ENCODE measurements at regions not wholly inside any gene's neighbourhood (a gene's known extent, or its start where the extent isn't known, plus 50 kb on each side); places are given as distances from the start of the nearest gene placed in this dataset.

- Histone ChIP-seq H3K4me3 (ENCODE audit: low read length in 2 of 2) (no peak overlapping the region), H3K4me1 (ENCODE audit: control insufficient read depth in 1 of 2, insufficient read depth in 2 of 2, low read length in 2 of 2) (no peaks in the 10 kb centered on the region), H3K36me3 (ENCODE audit: control insufficient read depth in 1 of 2, insufficient read depth in 2 of 2, low read length in 1 of 2) (no peaks in the 10 kb centered on the region), H3K9me3 (ENCODE audit: control insufficient read depth, low read length) (peaks cover 1% of the 10 kb centered on the region), H3K27ac (ENCODE audit: low read depth in 1 of 2, low read length in 2 of 2) (no peak overlapping the region), H3K27me3 (ENCODE audit: control insufficient read depth in 1 of 2, insufficient read depth in 2 of 2, low read length in 1 of 2) (no peaks in the 10 kb centered on the region)
- ATAC-seq (ENCODE audit: low FRiP score) (no peak), DNase-seq (no peak)
- intact Hi-C loops (cut with DNase I) = no loop called here
- 92 to 96% methylated on average over 1 of the region's 1 CpG for WGBS, 2 donors
These were observed 286.7 kb upstream of the GRIP1 start for GRCh38 chr12:66965621-66966020.

DNA sequence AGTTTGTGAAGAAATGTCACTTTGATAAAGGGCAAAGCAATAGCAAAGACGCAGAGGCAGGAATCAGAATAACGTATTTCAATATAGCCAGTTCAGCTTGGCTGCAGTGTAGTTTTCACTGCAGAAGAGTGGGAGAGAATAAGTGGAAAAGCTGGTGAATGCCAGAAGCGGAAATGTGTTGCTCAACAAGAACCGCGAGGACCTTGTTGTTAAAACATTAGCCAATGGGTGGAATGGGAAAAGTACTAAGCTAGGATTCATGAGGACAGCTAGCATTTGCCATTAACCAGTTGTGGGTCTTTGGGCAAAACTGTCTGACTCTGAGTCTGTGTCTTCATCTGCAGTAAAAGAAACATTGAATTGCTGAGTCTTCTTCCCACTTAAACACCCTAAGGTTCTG is 292.9 kb upstream of the GRIP1 start:
- H3K27ac ChIP-seq (ENCODE audit: low read depth in 1 of 2, low read length in 2 of 2) = no peak overlapping the region
- intact Hi-C loops (cut with DNase I) = no loop called here
- WGBS, 2 donors = 40 to 52% methylated on average over 5 of the region's 5 CpGs
- DNase-seq = no peak
- H3K4me3 ChIP-seq (ENCODE audit: low read length in 2 of 2) = no peak overlapping the region
- no peak for ATAC-seq (ENCODE audit: low FRiP score)
- H3K27me3 ChIP-seq (ENCODE audit: control insufficient read depth in 1 of 2, insufficient read depth in 2 of 2, low read length in 1 of 2) = no peaks in the 10 kb centered on the region
- H3K9me3 ChIP-seq (ENCODE audit: control insufficient read depth, low read length) = no peaks in the 10 kb centered on the region
- no peaks in the 10 kb centered on the region for H3K4me1 ChIP-seq (ENCODE audit: control insufficient read depth in 1 of 2, insufficient read depth in 2 of 2, low read length in 2 of 2)
- no peaks in the 10 kb centered on the region for H3K36me3 ChIP-seq (ENCODE audit: control insufficient read depth in 1 of 2, insufficient read depth in 2 of 2, low read length in 1 of 2)

DNA sequence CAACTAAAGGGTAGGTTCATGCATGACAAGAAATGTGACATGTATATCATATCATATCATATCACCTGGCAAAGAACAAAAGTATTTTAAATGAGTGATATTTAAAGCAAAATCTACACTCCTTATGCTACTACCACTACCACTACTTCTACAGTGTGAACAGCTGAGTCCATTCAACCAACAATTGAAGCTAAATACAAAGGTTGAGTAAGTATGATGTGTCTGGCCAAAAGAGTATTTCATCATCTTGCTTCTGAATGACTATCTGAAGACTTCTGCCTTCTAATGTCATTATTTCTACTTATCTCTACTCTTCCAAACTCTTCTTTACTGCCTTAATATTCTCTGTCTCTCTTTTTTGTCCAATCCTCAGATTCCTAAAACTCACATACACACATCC is 292.6 kb upstream of the CAND1 start:
- no peak for ATAC-seq (ENCODE audit: low FRiP score)
- no peaks in the 10 kb centered on the region for H3K27me3 ChIP-seq (ENCODE audit: control insufficient read depth in 1 of 2, insufficient read depth in 2 of 2, low read length in 1 of 2)
- no peak for DNase-seq
- intact Hi-C loops (cut with DNase I) = no loop called here
- no peaks in the 10 kb centered on the region for H3K4me1 ChIP-seq (ENCODE audit: control insufficient read depth in 1 of 2, insufficient read depth in 2 of 2, low read length in 2 of 2)
- no peaks in the 10 kb centered on the region for H3K9me3 ChIP-seq (ENCODE audit: control insufficient read depth, low read length)
- H3K27ac ChIP-seq (ENCODE audit: low read depth in 1 of 2, low read length in 2 of 2) = no peak overlapping the region
- no peak overlapping the region for H3K4me3 ChIP-seq (ENCODE audit: low read length in 2 of 2)
- no peaks in the 10 kb centered on the region for H3K36me3 ChIP-seq (ENCODE audit: control insufficient read depth in 1 of 2, insufficient read depth in 2 of 2, low read length in 1 of 2)

- Histone ChIP-seq H3K9me3 (ENCODE audit: control insufficient read depth, low read length) (no peaks in the 10 kb centered on the region), H3K4me3 (ENCODE audit: low read length in 2 of 2) (no peak overlapping the region), H3K27me3 (ENCODE audit: control insufficient read depth in 1 of 2, insufficient read depth in 2 of 2, low read length in 1 of 2) (no peaks in the 10 kb centered on the region), H3K36me3 (ENCODE audit: control insufficient read depth in 1 of 2, insufficient read depth in 2 of 2, low read length in 1 of 2) (no peaks in the 10 kb centered on the region), H3K27ac (ENCODE audit: low read depth in 1 of 2, low read length in 2 of 2) (no peak overlapping the region), H3K4me1 (ENCODE audit: control insufficient read depth in 1 of 2, insufficient read depth in 2 of 2, low read length in 2 of 2) (peaks cover 0 to 1% of the 10 kb centered on the region in 2 donors)
- WGBS, 2 donors = 52 to 53% methylated on average over 1 of the region's 1 CpG
- ATAC-seq (ENCODE audit: low FRiP score) (no peak), DNase-seq (no peak)
- intact Hi-C loops (cut with DNase I) = no loop called here
These were observed 290.4 kb upstream of the CAND1 start for GRCh38 chr12:66978802-66979201.

- Histone ChIP-seq H3K4me3 (ENCODE audit: low read length in 2 of 2) (no peak overlapping the region), H3K36me3 (ENCODE audit: control insufficient read depth in 1 of 2, insufficient read depth in 2 of 2, low read length in 1 of 2) (no peaks in the 10 kb centered on the region)
These were observed 289.9 kb upstream of the CAND1 start for GRCh38 chr12:66979251-66979650.

GRCh38 chr12:66984077-66984476 is 285.1 kb upstream of the CAND1 start:
- no peak for ATAC-seq (ENCODE audit: low FRiP score)
- intact Hi-C loops (cut with DNase I) = no loop called here
- Histone ChIP-seq H3K36me3 (ENCODE audit: control insufficient read depth in 1 of 2, insufficient read depth in 2 of 2, low read length in 1 of 2) (no peaks in the 10 kb centered on the region), H3K27me3 (ENCODE audit: control insufficient read depth in 1 of 2, insufficient read depth in 2 of 2, low read length in 1 of 2) (peaks cover 0 to 1% of the 10 kb centered on the region in 2 donors), H3K9me3 (ENCODE audit: control insufficient read depth, low read length) (no peaks in the 10 kb centered on the region), H3K4me3 (ENCODE audit: low read length in 2 of 2) (no peak overlapping the region), H3K4me1 (ENCODE audit: control insufficient read depth in 1 of 2, insufficient read depth in 2 of 2, low read length in 2 of 2) (peaks cover 0 to 1% of the 10 kb centered on the region in 2 donors), H3K27ac (ENCODE audit: low read depth in 1 of 2, low read length in 2 of 2) (no peak overlapping the region)
- 82 to 90% methylated on average over 2 of the region's 2 CpGs for WGBS, 2 donors
- no peak for DNase-seq

More at GRCh38 chr12:66979251-66979650, 289.9 kb upstream of the CAND1 start:
- no peak overlapping the region for H3K27ac ChIP-seq (ENCODE audit: low read depth in 1 of 2, low read length in 2 of 2)
- 91 to 92% methylated on average over 4 of the region's 4 CpGs for WGBS, 2 donors
- H3K27me3 ChIP-seq (ENCODE audit: control insufficient read depth in 1 of 2, insufficient read depth in 2 of 2, low read length in 1 of 2) = no peaks in the 10 kb centered on the region
- intact Hi-C loops (cut with DNase I) = no loop called here
- ATAC-seq (ENCODE audit: low FRiP score) (no peak), DNase-seq (no peak)
- no peaks in the 10 kb centered on the region for H3K9me3 ChIP-seq (ENCODE audit: control insufficient read depth, low read length)
- H3K4me1 ChIP-seq (ENCODE audit: control insufficient read depth in 1 of 2, insufficient read depth in 2 of 2, low read length in 2 of 2) = peaks cover 0 to 1% of the 10 kb centered on the region in 2 donors

GRCh38 chr12:66984962-66985361 is 284.2 kb upstream of the CAND1 start:
- H3K36me3 ChIP-seq (ENCODE audit: control insufficient read depth in 1 of 2, insufficient read depth in 2 of 2, low read length in 1 of 2) = no peaks in the 10 kb centered on the region
- no peaks in the 10 kb centered on the region for H3K9me3 ChIP-seq (ENCODE audit: control insufficient read depth, low read length)
- no peak overlapping the region for H3K27ac ChIP-seq (ENCODE audit: low read depth in 1 of 2, low read length in 2 of 2)
- H3K27me3 ChIP-seq (ENCODE audit: control insufficient read depth in 1 of 2, insufficient read depth in 2 of 2, low read length in 1 of 2) = peaks cover 0 to 1% of the 10 kb centered on the region in 2 donors
- intact Hi-C loops (cut with DNase I) = no loop called here
- 56 to 59% methylated on average over 3 of the region's 3 CpGs for WGBS, 2 donors
- peaks cover 0 to 1% of the 10 kb centered on the region in 2 donors for H3K4me1 ChIP-seq (ENCODE audit: control insufficient read depth in 1 of 2, insufficient read depth in 2 of 2, low read length in 2 of 2)
- ATAC-seq (ENCODE audit: low FRiP score) = no peak
- no peak overlapping the region for H3K4me3 ChIP-seq (ENCODE audit: low read length in 2 of 2)
- no peak for DNase-seq

- Histone ChIP-seq H3K4me1 (ENCODE audit: control insufficient read depth in 1 of 2, insufficient read depth in 2 of 2, low read length in 2 of 2) (no peaks in the 10 kb centered on the region), H3K9me3 (ENCODE audit: control insufficient read depth, low read length) (no peaks in the 10 kb centered on the region), H3K4me3 (ENCODE audit: low read length in 2 of 2) (no peak overlapping the region), H3K27ac (ENCODE audit: low read depth in 1 of 2, low read length in 2 of 2) (no peak overlapping the region), H3K27me3 (ENCODE audit: control insufficient read depth in 1 of 2, insufficient read depth in 2 of 2, low read length in 1 of 2) (no peaks in the 10 kb centered on the region), H3K36me3 (ENCODE audit: control insufficient read depth in 1 of 2, insufficient read depth in 2 of 2, low read length in 1 of 2) (no peaks in the 10 kb centered on the region)
- 86 to 95% methylated on average over 1 of the region's 1 CpG for WGBS, 2 donors
- no peak for DNase-seq
- intact Hi-C loops (cut with DNase I) = no loop called here
- ATAC-seq (ENCODE audit: low FRiP score) = no peak
These were observed 270.0 kb upstream of the CAND1 start for GRCh38 chr12:66999141-66999540.

DNA sequence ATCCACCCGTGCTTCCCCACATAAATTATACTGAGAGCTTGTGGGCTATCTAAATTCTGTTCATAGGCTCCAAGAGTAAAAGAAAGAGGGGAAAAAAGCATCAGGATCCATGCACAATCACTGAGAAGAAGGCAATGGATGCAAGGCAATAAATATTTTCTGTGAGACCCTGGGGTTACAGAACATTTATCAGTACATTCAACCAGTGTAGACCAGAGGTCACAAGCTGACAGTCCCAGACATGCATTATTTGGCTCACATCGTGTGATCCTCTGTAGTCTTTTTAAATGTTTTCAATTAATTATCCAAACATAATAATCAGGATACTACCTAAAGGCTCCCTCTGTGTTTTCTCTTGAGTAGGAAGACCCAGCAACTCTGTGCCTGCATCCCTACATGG is 267.9 kb upstream of the CAND1 start:
- no peak for ATAC-seq (ENCODE audit: low FRiP score)
- no peaks in the 10 kb centered on the region for H3K4me1 ChIP-seq (ENCODE audit: control insufficient read depth in 1 of 2, insufficient read depth in 2 of 2, low read length in 2 of 2)

More for the DNA sequence above, 267.9 kb upstream of the CAND1 start:
- Histone ChIP-seq H3K9me3 (ENCODE audit: control insufficient read depth, low read length) (no peaks in the 10 kb centered on the region), H3K27ac (ENCODE audit: low read depth in 1 of 2, low read length in 2 of 2) (no peak overlapping the region), H3K27me3 (ENCODE audit: control insufficient read depth in 1 of 2, insufficient read depth in 2 of 2, low read length in 1 of 2) (no peaks in the 10 kb centered on the region), H3K36me3 (ENCODE audit: control insufficient read depth in 1 of 2, insufficient read depth in 2 of 2, low read length in 1 of 2) (no peaks in the 10 kb centered on the region), H3K4me3 (ENCODE audit: low read length in 2 of 2) (no peak overlapping the region)
- intact Hi-C loops (cut with DNase I) = no loop called here
- WGBS, 2 donors = 27 to 39% methylated on average over 2 of the region's 2 CpGs
- DNase-seq = no peak
